Transverse colon (tissue), 4 donors: ENCODE measurements at regions not wholly inside any gene's neighbourhood (a gene's known extent, or its start where the extent isn't known, plus 50 kb on each side); places are given as distances from the start of the nearest gene placed in this dataset.

Source experiments
- DNase-seq: peaks from one replicate; pipeline ENCODE4 v3.0.0-alpha.2; 2019
- H3K27ac ChIP-seq, 4 donors: fragments of 200-600 bp; sonication (generic); 2 replicates each; pipeline ENCODE4 v1.5.1; 2016 to 2018; ENCODE audit warnings: inconsistent platforms in 4 of 4
- H3K27me3 ChIP-seq: fragments of 200-600 bp; sonication (generic); 2 replicates; pipeline ENCODE4 v1.5.1; 2017; ENCODE audit warnings: inconsistent platforms
- H3K36me3 ChIP-seq, 4 donors: fragments of 200-600 bp; sonication (generic); 2 replicates each; pipeline ENCODE4 v1.5.1; 2017 to 2019; ENCODE audit warnings: inconsistent platforms in 4 of 4
- H3K4me1 ChIP-seq, 4 donors: fragments of 200-600 bp; sonication (generic); 2 replicates each; pipeline ENCODE4 v1.5.1; 2017 to 2020; ENCODE audit warnings: inconsistent platforms in 4 of 4
- H3K4me3 ChIP-seq, 4 donors: fragments of 200-600 bp; sonication (generic); 1 replicate in 1 of 4; 2 replicates in 3 of 4; pipeline versions ENCODE4 v1.5.1 to v1.6.1; 2017 to 2019; ENCODE audit warnings: inconsistent platforms in 4 of 4
- H3K9me3 ChIP-seq, 2 donors: fragments of 200-600 bp; sonication (generic); 2 replicates each; pipeline ENCODE4 v1.5.1; 2017 to 2019; ENCODE audit warnings: inconsistent platforms in 2 of 2
- CTCF ChIP-seq, 5 experiments: fragments of 200-600 bp in 3 of 5; fragments of 450-650 bp in 2 of 5; sonication (generic) in 3 of 5; IDR thresholded peaks; 1 replicate in 2 of 5; 2 replicates in 3 of 5; pipeline ENCODE4 v1.5.1; 2016 to 2017; ENCODE audit warnings: antibody characterized with exemption in 5 of 5, inconsistent platforms in 3 of 5, mild to moderate bottlenecking in 2 of 5, moderate library complexity in 1 of 5
- EP300 ChIP-seq: sonication (generic); formaldehyde crosslinking; IDR thresholded peaks from one replicate; pipeline ENCODE4 v1.6.1; 2017; ENCODE audit warnings: antibody characterized with exemption, low read depth
- POLR2A ChIP-seq: fragments of 450-650 bp; IDR thresholded peaks from one replicate; pipeline ENCODE4 v1.6.1; 2016; ENCODE audit warnings: antibody characterized with exemption, mild to moderate bottlenecking, moderate library complexity
- POLR2AphosphoS5 ChIP-seq, 3 donors: sonication (generic); formaldehyde crosslinking; IDR thresholded peaks; one replicate each; pipeline ENCODE4 v1.6.1; 2016; ENCODE audit warnings: antibody characterized with exemption in 3 of 3
- WGBS, 2 donors: methylation state at CpG; one replicate each; pipeline ENCODE4 v1.1.5; 2018; ENCODE audit warnings: low coverage in 1 of 2; 5-methylcytosine and 5-hydroxymethylcytosine counted together
- in situ Hi-C, 4 donors: fragments of 200-750 bp; cut with MboI; loops; one replicate each; pipeline versions ENCODE4 v1.15.0 to v1.15.1; 2017; ENCODE audit warnings: low sequenced_read_pairs in 3 of 4, low pct_ligation_motif_present in 1 of 4, low pct_unique_long_range_greater_than_20kb in 1 of 4
- intact Hi-C: fragments of 100-400 bp; cut with DNase I; formaldehyde crosslinking; loops from one replicate; pipeline ENCODE4 v1.15.1; 2023; ENCODE audit warnings: low total_unique reads

- in situ Hi-C loops (no loop called here), intact Hi-C loops (no loop called here)
- peak; percentile 63 for DNase-seq
- H3K36me3 ChIP-seq, result no peaks in the 10 kb centered on the region
- H3K9me3 ChIP-seq, result no peaks in the 10 kb centered on the region
- H3K27me3 ChIP-seq, result no peaks in the 10 kb centered on the region
- TF ChIP-seq POLR2AphosphoS5 (IDR thresholded peaks at IDR 0.05) (peak in 2 of 3 donors; percentile 38 to 39), CTCF (IDR thresholded peaks at IDR 0.05) (no peak), POLR2A (no peak)
- WGBS, 2 donors, result 62 to 64% methylated on average over 2 to 14 of the region's 14 CpGs
- H3K4me3 ChIP-seq, result no peak overlapping the region
- H3K27ac ChIP-seq, result no peak overlapping the region
- H3K4me1 ChIP-seq, result peaks cover 0 to 31% (median 11%) of the 10 kb centered on the region in 4 donors
These were observed 54.9 kb downstream of the KLHDC7A start for GRCh38 chr1:18535391-18536210.

GRCh38 chr1:18536356-18536755 is 55.6 kb downstream of the KLHDC7A start:
- no peak for TF ChIP-seq EP300
- TF ChIP-seq POLR2AphosphoS5 (IDR thresholded peaks at IDR 0.05), result no peak
- TF ChIP-seq CTCF (IDR thresholded peaks at IDR 0.05), result no peak
- TF ChIP-seq POLR2A, result no peak
- H3K9me3 ChIP-seq, result no peaks in the 10 kb centered on the region
- intact Hi-C loops, result no loop called here
- peaks cover 4% of the 10 kb centered on the region for H3K27me3 ChIP-seq
- peaks cover 0 to 28% (median 11%) of the 10 kb centered on the region in 4 donors for H3K4me1 ChIP-seq
- DNase-seq, result no peak
- H3K27ac ChIP-seq, result no peak overlapping the region
- 75% methylated on average over 2 of the region's 2 CpGs; no CpG with 5 or more reads in 1 of the 2 donors for WGBS, 2 donors
- H3K4me3 ChIP-seq, result no peak overlapping the region
- in situ Hi-C loops, result no loop called here
- H3K36me3 ChIP-seq, result no peaks in the 10 kb centered on the region

GRCh38 chr1:18536915-18537314 is 56.2 kb downstream of the KLHDC7A start:
- Histone ChIP-seq H3K4me3 (no peak overlapping the region), H3K9me3 (no peaks in the 10 kb centered on the region), H3K27ac (no peak overlapping the region), H3K36me3 (no peaks in the 10 kb centered on the region), H3K4me1 (peaks cover 0 to 26% (median 11%) of the 10 kb centered on the region in 4 donors), H3K27me3 (peaks cover 4% of the 10 kb centered on the region)
- TF ChIP-seq CTCF (IDR thresholded peaks at IDR 0.05) (no peak), POLR2AphosphoS5 (IDR thresholded peaks at IDR 0.05) (no peak), EP300 (no peak)
- 91% methylated on average over 9 of the region's 9 CpGs; no CpG with 5 or more reads in 1 of the 2 donors for WGBS, 2 donors
- in situ Hi-C loops, result no loop called here
- intact Hi-C loops, result no loop called here
- DNase-seq, result no peak

- peaks cover 8% of the 10 kb centered on the region for H3K27me3 ChIP-seq
- no peak overlapping the region for H3K4me3 ChIP-seq
- TF ChIP-seq CTCF (IDR thresholded peaks at IDR 0.05) (no peak), EP300 (no peak), POLR2A (no peak), POLR2AphosphoS5 (IDR thresholded peaks at IDR 0.05) (no peak)
- H3K27ac ChIP-seq, result no peak overlapping the region
- in situ Hi-C loops (no loop called here), intact Hi-C loops (no loop called here)
- peaks cover 0 to 26% (median 11%) of the 10 kb centered on the region in 4 donors for H3K4me1 ChIP-seq
- WGBS, 2 donors, result 77 to 100% methylated on average over 1 to 16 of the region's 16 CpGs
- H3K36me3 ChIP-seq, result no peaks in the 10 kb centered on the region
- no peaks in the 10 kb centered on the region for H3K9me3 ChIP-seq
- DNase-seq, result no peak
These were observed 56.9 kb downstream of the KLHDC7A start for GRCh38 chr1:18537386-18538306.
